Epithelial cell of esophagus (primary cell): ENCODE measurements at regions not wholly inside any gene's neighbourhood (a gene's known extent, or its start where the extent isn't known, plus 50 kb on each side); places are given as distances from the start of the nearest gene placed in this dataset.
A peak's percentile ranks its signal among the peaks of the same experiment; 100 is the strongest.

Experiments used
- DNase-seq: peaks from one replicate; pipeline ENCODE4 v3.0.0; 2010; ENCODE audit warnings: low read depth
- H3K4me3 ChIP-seq: 2 replicates; pipeline ENCODE4 v1.5.1; 2011; ENCODE audit warnings: mild to moderate bottlenecking, low read length, control low read depth
- CTCF ChIP-seq: IDR thresholded peaks from 2 replicates; pipeline ENCODE4 v1.5.1; 2011; ENCODE audit warnings: low read depth, mild to moderate bottlenecking, low read length, control low read depth, inconsistent platforms; ENCODE audit not compliant: insufficient read depth; ENCODE audit errors: missing control alignments

GRCh38 chr5:152337484-152337883 is 67.6 kb downstream of the NMUR2 start:
- DNase-seq = no peak
- H3K4me3 ChIP-seq = no peak overlapping the region
- no peak for TF ChIP-seq CTCF

GRCh38 chr5:152335461-152335860 is 69.6 kb downstream of the NMUR2 start:
- DNase-seq = no peak
- no peak overlapping the region for H3K4me3 ChIP-seq
- TF ChIP-seq CTCF = no peak

GRCh38 chr5:152332716-152333460 is 72.2 kb downstream of the NMUR2 start:
- DNase-seq = no peak
- H3K4me3 ChIP-seq = no peak overlapping the region
- TF ChIP-seq CTCF = no peak

- no peak for TF ChIP-seq CTCF
- no peak overlapping the region for H3K4me3 ChIP-seq
- peak; percentile 11 for DNase-seq
Measured at GRCh38 chr5:152331718-152332117, 73.4 kb downstream of the NMUR2 start.

GRCh38 chr5:152331006-152331405 is 74.1 kb downstream of the NMUR2 start:
- peak; percentile 9 for DNase-seq
- no peak for TF ChIP-seq CTCF
- H3K4me3 ChIP-seq = no peak overlapping the region

GRCh38 chr5:152329761-152330283 is 75.3 kb downstream of the NMUR2 start:
- H3K4me3 ChIP-seq = no peak overlapping the region
- TF ChIP-seq CTCF = no peak
- no peak for DNase-seq

GRCh38 chr5:152329207-152329606 is 75.9 kb downstream of the NMUR2 start:
- no peak for TF ChIP-seq CTCF
- peak; percentile 7 for DNase-seq
- H3K4me3 ChIP-seq = no peak overlapping the region
